B cell (primary cell): ENCODE measurements at regions not wholly inside any gene's neighbourhood (a gene's known extent, or its start where the extent isn't known, plus 50 kb on each side); places are given as distances from the start of the nearest gene placed in this dataset.

Experiments
- ATAC-seq: fragments of 200-7000 bp; cut with Tn5 transposase; one replicate; pipeline ENCODE4 v1.10.0; 2021; ENCODE audit warnings: low read depth, mild to moderate bottlenecking, moderate number of reproducible peaks, moderate library complexity
- CTCF ChIA-PET: fragments of 350-600 bp; sonication (Branson Sonifier 250); formaldehyde crosslinking; loops from one replicate; lab custom pipeline; 2021; ENCODE audit warnings: antibody characterized with exemption, inconsistent platforms; lab: Charles Lee
- POLR2A ChIA-PET: fragments of 350-600 bp; sonication (Branson Sonifier 250); formaldehyde crosslinking; loops from one replicate; lab custom pipeline; 2021; ENCODE audit warnings: antibody characterized with exemption; lab: Charles Lee
- DNase-seq: peaks from one replicate; pipeline ENCODE4 v3.0.0; 2013
- H2AFZ ChIP-seq: 2 replicates; pipeline ENCODE4 v1.6.1; 2012; ENCODE audit warnings: mild to moderate bottlenecking, low read depth, low read length; ENCODE audit not compliant: insufficient read depth, poor library complexity, severe bottlenecking
- H3K27ac ChIP-seq, 2 donors: 1 replicate in 1 of 2; 2 replicates in 1 of 2; pipeline ENCODE4 v1.5.1; 2012 to 2013; ENCODE audit warnings: low read length in 2 of 2, mild to moderate bottlenecking in 2 of 2, moderate library complexity in 1 of 2
- H3K27me3 ChIP-seq, 4 experiments: fragments of 200-600 bp in 1 of 4; sonication (generic) in 1 of 4; replicated peaks in 1 of 4; 1 replicate in 2 of 4; 2 replicates in 2 of 4; pipeline versions ENCODE4 v1.6.1 to v1.7.0; 2013 to 2016; ENCODE audit warnings: low read length in 3 of 4, mild to moderate bottlenecking in 2 of 4, mixed read lengths in 1 of 4, moderate library complexity in 1 of 4; ENCODE audit not compliant: insufficient read depth in 4 of 4, control insufficient read depth in 3 of 4; ENCODE audit errors: control extremely low read depth in 1 of 4
- H3K36me3 ChIP-seq, 2 experiments: replicated peaks in 1 of 2; 1 replicate in 1 of 2; 2 replicates in 1 of 2; pipeline versions ENCODE4 v1.6.1 to v1.7.1; 2013; ENCODE audit warnings: low read length in 1 of 2; ENCODE audit not compliant: insufficient read depth in 2 of 2, control insufficient read depth in 1 of 2; ENCODE audit errors: control extremely low read depth in 1 of 2, extremely low read depth in 1 of 2
- H3K4me1 ChIP-seq, 2 donors: fragments of 200-600 bp in 1 of 2; sonication (generic) in 1 of 2; 1 replicate in 1 of 2; 2 replicates in 1 of 2; pipeline versions ENCODE4 v1.5.1 to v1.6.1; 2013 to 2017; ENCODE audit warnings: low read length in 2 of 2; ENCODE audit not compliant: control insufficient read depth in 2 of 2, insufficient read depth in 2 of 2
- H3K4me2 ChIP-seq: replicated peaks from 2 replicates; pipeline ENCODE3; 2012; ENCODE audit warnings: mild to moderate bottlenecking, low read depth, low read length; ENCODE audit not compliant: poor library complexity, severe bottlenecking
- H3K4me3 ChIP-seq, 5 experiments: fragments of 200-600 bp in 1 of 5; sonication (generic) in 1 of 5; 1 replicate in 3 of 5; 2 replicates in 2 of 5; pipeline versions ENCODE4 v1.5.1 to v1.7.0; 2011 to 2016; ENCODE audit warnings: low read length in 4 of 5, mild to moderate bottlenecking in 4 of 5, low read depth in 2 of 5, control low read depth in 1 of 5, moderate library complexity in 1 of 5; ENCODE audit not compliant: insufficient read depth in 1 of 5; ENCODE audit errors: control extremely low read depth in 1 of 5, extremely low read depth in 1 of 5
- H3K79me2 ChIP-seq: fragments of 200-600 bp; sonication (generic); one replicate; pipeline ENCODE4 v1.6.0; 2016; ENCODE audit warnings: low read length; ENCODE audit not compliant: control insufficient read depth, insufficient read depth
- H3K9ac ChIP-seq: fragments of 200-600 bp; sonication (generic); 2 replicates; pipeline ENCODE4 v1.6.1; 2017; ENCODE audit warnings: mild to moderate bottlenecking, low read length, moderate library complexity
- H3K9me3 ChIP-seq, 3 donors: one replicate each; pipeline versions ENCODE4 v1.6.1 to v1.7.1; 2013; ENCODE audit warnings: low read length in 2 of 3; ENCODE audit not compliant: control insufficient read depth in 2 of 3, insufficient read depth in 1 of 3; ENCODE audit errors: control extremely low read depth in 1 of 3
- H4K20me1 ChIP-seq: 2 replicates; pipeline ENCODE4 v1.6.0; 2012; ENCODE audit warnings: mild to moderate bottlenecking, low read length; ENCODE audit not compliant: insufficient read depth, control insufficient read depth, poor library complexity, severe bottlenecking
- H3K27ac Mint-ChIP-seq: one replicate; pipeline ENCODE4 v1.8.0; 2021; ENCODE audit warnings: mixed read lengths
- H3K27me3 Mint-ChIP-seq: one replicate; pipeline ENCODE4 v1.8.0; 2021; ENCODE audit warnings: mixed read lengths
- H3K4me1 Mint-ChIP-seq: one replicate; pipeline ENCODE4 v1.8.0; 2021; ENCODE audit warnings: mixed read lengths
- H3K4me3 Mint-ChIP-seq: one replicate; pipeline ENCODE4 v1.8.0; 2021; ENCODE audit warnings: mixed read lengths
- H3K9me3 Mint-ChIP-seq: one replicate; pipeline ENCODE4 v1.8.0; 2022; ENCODE audit warnings: mixed read lengths; ENCODE audit not compliant: insufficient read depth
- CTCF ChIP-seq: fragments of 200-600 bp; IDR thresholded peaks from one replicate; pipeline ENCODE4 v1.8.0; 2022; ENCODE audit warnings: antibody characterized with exemption, mild to moderate bottlenecking
- EZH2 ChIP-seq: IDR thresholded peaks from 2 replicates; pipeline ENCODE4 v1.6.1; 2012; ENCODE audit warnings: borderline replicate concordance, low read depth, mild to moderate bottlenecking, moderate library complexity, low read length; ENCODE audit not compliant: insufficient read depth, poor library complexity, severe bottlenecking
- WGBS: methylation state at CpG from one replicate; pipeline ENCODE4 v1.1.5; 2013; ENCODE audit warnings: missing lambda C conversion rate; ENCODE audit not compliant: insufficient coverage; 5-methylcytosine and 5-hydroxymethylcytosine counted together
- intact Hi-C: fragments of 100-400 bp; cut with micrococcal nuclease; formaldehyde crosslinking; loops from one replicate; pipeline ENCODE4 v1.10.0; 2022

- POLR2A ChIA-PET: no interaction called here
- no peak for DNase-seq
- CTCF ChIA-PET: no interaction called here
These were observed 144.5 kb downstream of the CYSLTR2 start for GRCh38 chr13:48798180-48798579.

GRCh38 chr13:48801255-48801654 is 147.5 kb downstream of the CYSLTR2 start:
- Mint-ChIP-seq H3K27ac (no peak overlapping the region), H3K4me1 (no peaks in the 10 kb centered on the region), H3K27me3 (peaks cover 14% of the 10 kb centered on the region), H3K9me3 (no peaks in the 10 kb centered on the region), H3K4me3 (no peak overlapping the region)
- intact Hi-C loops: no loop called here
- ATAC-seq (no peak), DNase-seq (no peak)
- Histone ChIP-seq H3K9me3 (peaks cover 0 to 1% (median 0%) of the 10 kb centered on the region in 3 donors), H2AFZ (no peak overlapping the region), H3K36me3 (no peaks in the 10 kb centered on the region), H3K4me2 (no peak overlapping the region), H3K4me1 (no peaks in the 10 kb centered on the region), H3K27ac (no peak overlapping the region), H3K79me2 (no peaks in the 10 kb centered on the region), H3K4me3 (no peak overlapping the region), H3K9ac (no peak overlapping the region), H4K20me1 (no peaks in the 10 kb centered on the region), H3K27me3 (peaks cover 0 to 4% (median 0%) of the 10 kb centered on the region in 4 experiments)
- 100% methylated on average over 1 of the region's 3 CpGs for WGBS
- ChIA-PET CTCF (no interaction called here), POLR2A (no interaction called here)
- TF ChIP-seq CTCF: no peak
- TF ChIP-seq EZH2: no peak

More at GRCh38 chr13:48798180-48798579, 144.5 kb downstream of the CYSLTR2 start:
- Histone ChIP-seq H4K20me1 (no peaks in the 10 kb centered on the region), H3K27ac (no peak overlapping the region), H3K4me3 (no peak overlapping the region), H2AFZ (no peak overlapping the region), H3K27me3 (peaks cover 0 to 4% (median 0%) of the 10 kb centered on the region in 4 experiments), H3K4me2 (no peak overlapping the region), H3K9me3 (peaks cover 0 to 1% (median 0%) of the 10 kb centered on the region in 3 donors), H3K9ac (no peak overlapping the region), H3K4me1 (no peaks in the 10 kb centered on the region), H3K79me2 (no peaks in the 10 kb centered on the region), H3K36me3 (no peaks in the 10 kb centered on the region)
- Mint-ChIP-seq H3K4me1 (no peaks in the 10 kb centered on the region), H3K9me3 (no peaks in the 10 kb centered on the region), H3K27ac (no peak overlapping the region), H3K4me3 (no peak overlapping the region), H3K27me3 (peaks cover 23% of the 10 kb centered on the region)
- intact Hi-C loops: no loop called here
- no CpG with 5 or more reads among the region's 2 CpGs for WGBS
- ATAC-seq: no peak
- TF ChIP-seq EZH2: no peak
- no peak for TF ChIP-seq CTCF
